Limb (tissue), 2 donors: ENCODE measurements at regions not wholly inside any gene's neighbourhood (a gene's known extent, or its start where the extent isn't known, plus 50 kb on each side); places are given as distances from the start of the nearest gene placed in this dataset.
A peak's percentile ranks its signal among the peaks of the same experiment; 100 is the strongest.

Experiments used
- DNase-seq, 2 donors: peaks; one replicate each; pipeline ENCODE4 v3.0.0-alpha.2; 2016; ENCODE audit errors: extremely low spot score in 2 of 2

DNA sequence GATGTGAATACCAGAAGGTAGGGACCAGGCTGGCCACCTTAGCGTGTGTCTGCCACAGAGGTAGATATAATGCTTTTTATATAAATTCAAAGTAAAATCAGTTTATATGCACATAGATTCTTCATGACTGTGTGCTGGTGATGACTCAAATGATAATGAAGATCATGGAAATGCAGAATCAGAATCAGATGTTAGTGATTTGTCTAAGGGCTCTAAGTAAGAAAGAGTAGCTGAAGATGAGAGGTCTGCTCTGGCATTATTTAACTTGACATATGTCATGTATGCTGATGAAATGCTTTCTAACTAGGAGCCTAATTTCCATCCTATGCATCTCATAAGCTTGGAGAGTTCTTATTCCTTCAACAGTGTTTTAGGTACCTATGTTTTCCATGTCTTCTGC lies 50.3 kb upstream of the DPH6 start:
- no peak for DNase-seq

DNA sequence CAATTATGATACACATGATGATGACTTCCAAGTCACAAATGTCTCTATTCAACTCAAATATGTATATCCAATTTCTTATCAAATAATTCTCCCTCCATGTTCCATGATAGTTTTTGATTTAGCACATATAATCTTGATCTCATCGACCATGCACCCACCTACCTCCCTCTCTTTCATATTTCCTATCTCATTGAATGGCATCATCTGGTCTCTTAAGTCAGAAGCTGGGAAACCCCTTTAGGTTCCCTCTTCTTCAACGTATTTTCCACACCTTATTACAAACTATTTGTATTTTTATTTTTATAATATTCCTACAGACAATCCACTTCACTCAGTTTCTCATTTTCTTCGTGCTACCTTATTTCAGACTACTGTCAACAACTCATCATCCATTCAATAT lies 56.9 kb upstream of the DPH6 start:
- DNase-seq, result no peak

GRCh38 chr15:35603301-35603700 lies 57.3 kb upstream of the DPH6 start:
- DNase-seq, result peak in 1 of 2 donors; percentile 52

DNA sequence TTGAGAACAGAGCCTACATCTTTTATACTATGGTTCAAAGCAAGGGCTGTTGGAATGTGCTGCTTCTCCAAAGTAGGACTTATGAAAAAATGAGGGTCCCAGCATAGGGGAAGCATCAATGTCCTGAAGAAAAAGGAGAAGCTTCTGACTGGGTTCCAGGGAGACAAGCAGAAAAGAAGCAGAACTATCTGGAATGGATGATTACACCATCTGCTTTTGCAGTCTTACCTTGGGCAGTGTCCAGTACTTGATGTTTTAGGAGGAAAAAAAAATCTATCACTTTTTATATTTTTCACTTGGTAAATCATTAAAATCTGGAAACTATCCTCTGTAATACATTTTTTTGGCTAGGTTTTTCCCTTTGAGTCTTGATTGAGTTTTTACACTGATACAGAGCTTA lies 57.9 kb upstream of the DPH6 start:
- peak in 1 of 2 donors; percentile 36 for DNase-seq

DNA sequence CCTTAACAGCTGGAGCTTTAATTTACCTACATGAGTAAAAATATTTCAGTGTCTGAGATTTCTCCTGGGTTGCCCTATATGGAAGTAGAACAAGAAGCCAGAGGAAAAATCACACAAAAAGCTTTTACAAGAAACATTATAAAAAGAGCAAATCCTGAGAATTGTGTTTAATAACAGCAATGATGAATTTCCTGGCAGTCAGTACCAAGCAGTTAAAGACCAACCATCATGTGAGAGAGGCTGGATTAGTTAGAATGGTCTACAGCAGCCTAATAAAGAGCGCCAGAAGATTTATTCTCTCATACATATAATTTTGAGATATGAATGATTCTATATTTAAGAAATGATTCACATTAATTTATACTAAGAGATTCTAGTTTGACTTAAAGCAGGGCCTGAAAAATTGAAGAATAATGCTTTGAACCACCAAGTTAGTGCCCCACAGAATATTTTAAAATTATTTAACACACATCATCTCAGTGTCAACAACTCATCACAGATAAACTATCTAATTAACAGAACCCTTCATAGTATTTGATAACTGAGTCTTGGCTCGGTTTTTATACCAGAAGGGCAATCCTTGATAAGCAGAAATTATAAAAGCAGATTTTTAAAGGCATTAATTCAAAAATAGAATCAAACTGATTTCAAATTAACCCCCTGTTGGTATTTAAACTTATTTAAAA lies 59.9 kb upstream of the DPH6 start:
- no peak for DNase-seq

GRCh38 chr15:35606450-35606779 lies 60.5 kb upstream of the DPH6 start:
- DNase-seq, result no peak

DNA sequence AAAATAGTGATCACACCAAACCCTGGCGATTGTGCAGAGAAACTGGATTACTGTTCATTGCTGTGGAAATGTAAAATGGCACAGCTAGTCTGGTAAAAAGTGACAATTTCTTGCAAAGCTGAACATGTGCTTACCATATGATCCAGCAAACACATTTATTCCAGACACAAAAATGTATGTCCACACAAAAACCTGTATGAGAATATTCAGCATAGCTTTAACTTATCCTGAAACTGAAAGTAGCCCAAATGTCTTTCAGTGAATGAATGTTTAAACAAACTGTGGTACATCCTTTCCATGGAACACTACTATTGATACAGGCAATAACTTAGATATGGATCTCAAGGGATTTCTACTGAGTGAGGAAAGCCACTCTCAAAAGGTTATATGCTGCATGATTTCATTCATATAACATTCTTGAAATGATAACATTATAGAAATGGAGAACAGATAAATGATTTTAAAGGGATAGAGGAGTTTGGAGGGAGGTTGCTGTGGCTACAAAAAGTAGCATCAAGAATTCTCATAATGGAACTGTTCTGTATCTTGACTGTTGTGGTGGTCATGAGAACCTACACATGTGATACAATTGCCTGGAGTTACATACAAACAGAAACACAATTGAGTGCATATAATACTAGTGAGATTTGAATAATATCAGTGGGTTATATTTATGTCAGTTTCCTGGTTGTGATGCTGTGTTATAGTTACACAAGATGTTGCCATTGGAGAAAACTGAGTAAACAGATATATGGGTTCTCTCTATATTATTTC lies 70.7 kb upstream of the DPH6 start:
- DNase-seq, result no peak

GRCh38 chr15:35618260-35619188 lies 72.6 kb upstream of the DPH6 start:
- DNase-seq, result no peak

DNA sequence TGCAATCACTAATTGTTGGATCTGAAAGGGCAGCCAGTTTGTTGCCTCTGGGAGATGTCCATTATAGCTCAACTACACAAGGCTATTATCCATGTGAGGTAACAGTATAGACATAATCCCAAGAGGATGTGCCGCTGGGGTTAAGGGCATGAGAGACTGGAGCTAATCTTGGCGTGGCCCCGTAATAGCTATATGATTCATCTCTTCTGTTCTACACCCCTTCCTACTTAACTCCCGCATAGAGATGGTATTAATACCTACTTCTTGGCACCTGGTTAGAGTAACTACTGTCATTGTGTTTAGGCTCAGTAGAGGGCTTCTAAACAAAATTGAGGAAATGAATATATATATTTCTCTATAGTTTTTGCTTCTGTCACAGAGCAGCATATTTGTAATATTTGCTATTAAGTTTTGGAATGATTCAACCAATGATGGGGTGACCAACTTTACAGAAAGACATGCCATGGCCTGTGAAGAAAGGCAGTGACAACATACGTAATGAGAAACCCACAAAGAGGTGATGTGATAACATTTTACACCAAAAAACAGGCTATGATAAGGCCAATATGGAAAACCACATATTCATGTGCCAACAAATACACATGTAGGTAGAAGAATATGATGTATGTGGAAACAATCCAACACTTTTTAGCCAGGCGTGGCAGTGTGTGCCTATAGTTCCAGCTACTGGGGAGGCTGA lies 76.8 kb upstream of the DPH6 start:
- DNase-seq, result no peak

- no peak for DNase-seq
Observed at GRCh38 chr15:35624881-35625280, 78.9 kb upstream of the DPH6 start.

GRCh38 chr15:35626571-35627318 lies 80.8 kb upstream of the DPH6 start:
- no peak for DNase-seq

DNA sequence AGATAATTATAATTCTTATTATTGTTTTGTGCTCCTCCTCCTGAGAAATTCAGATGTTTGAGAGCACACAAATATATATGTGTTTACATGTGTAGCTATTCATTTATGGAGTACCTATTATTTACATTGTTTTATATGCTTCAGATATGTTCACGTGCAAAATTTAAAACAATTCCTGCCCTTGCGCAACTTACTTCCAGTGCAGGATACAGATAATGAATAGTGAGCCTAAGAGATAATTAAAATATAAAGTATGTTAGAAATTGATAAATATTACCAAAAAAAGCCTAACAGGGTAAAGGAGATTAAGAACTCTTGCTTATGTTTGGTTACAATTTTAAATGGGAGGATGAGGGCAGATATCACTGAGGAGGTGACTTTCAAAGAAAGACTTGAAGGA lies 81.7 kb upstream of the DPH6 start:
- DNase-seq, result no peak

- DNase-seq, result no peak
Observed at GRCh38 chr15:35629766-35630165, 83.8 kb upstream of the DPH6 start.

DNA sequence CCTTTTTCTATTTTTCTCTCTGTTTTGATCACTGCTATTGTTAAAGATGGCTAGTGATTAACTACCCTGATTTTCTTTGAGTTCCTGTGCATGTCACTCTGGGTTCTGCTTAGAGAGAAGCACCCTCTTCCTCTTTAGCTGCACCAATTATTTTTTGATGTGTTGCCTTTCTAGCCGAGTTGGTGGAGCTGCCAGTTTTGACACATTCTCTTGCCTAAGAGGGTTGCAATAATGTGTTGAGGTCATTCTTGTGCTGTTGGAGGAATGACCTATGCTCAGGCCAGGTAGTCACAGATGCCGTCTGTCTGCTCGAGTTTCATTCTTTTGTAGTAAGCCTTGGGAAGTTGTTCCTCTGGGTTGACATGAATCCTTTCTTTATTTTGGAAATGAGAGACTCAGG lies 84.6 kb upstream of the DPH6 start:
- DNase-seq, result no peak

DNA sequence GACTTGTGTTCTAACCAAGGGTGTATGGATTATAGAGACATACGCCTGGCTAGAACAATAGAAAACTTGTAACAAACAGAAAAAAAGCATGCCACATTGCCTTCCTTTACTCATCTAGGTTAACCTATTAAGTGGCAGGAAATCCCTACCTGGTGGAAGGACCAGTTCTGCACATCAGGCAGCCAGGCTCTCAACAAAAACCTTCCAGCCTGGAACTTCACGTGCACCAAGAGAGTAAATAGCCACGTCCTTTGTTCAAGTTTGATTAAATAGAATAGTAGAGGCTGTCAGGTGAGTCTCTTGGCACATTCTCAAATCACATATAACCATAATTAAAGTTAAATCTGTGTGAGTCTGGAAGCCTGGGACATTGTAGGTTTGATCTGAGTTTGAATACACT lies 85.0 kb upstream of the DPH6 start:
- no peak for DNase-seq

GRCh38 chr15:35633677-35634076 lies 87.7 kb upstream of the DPH6 start:
- no peak for DNase-seq

GRCh38 chr15:35646790-35647189 lies 100.8 kb upstream of the DPH6 start:
- no peak for DNase-seq

DNA sequence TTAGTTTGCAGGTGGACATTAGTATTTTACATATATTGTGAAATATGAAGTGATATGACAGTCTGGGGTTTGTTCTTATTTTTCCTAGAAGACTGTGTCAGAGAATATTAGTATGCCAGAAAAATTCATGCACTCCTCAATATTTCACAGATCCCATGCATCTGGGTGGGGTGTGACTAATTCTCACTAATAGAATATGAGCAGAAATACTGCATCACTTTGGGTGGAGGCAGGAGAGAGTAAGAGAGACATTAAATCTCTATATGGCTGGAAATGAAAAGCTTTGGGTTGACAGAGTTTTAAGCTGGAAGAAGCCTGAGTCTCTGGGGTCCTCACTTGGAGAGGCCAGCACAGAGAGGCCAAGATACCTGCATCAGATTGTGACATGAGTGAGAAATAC lies 101.3 kb upstream of the DPH6 start:
- no peak for DNase-seq

GRCh38 chr15:35648941-35649340 lies 103.0 kb upstream of the DPH6 start:
- no peak for DNase-seq

GRCh38 chr15:35649575-35649974 lies 103.6 kb upstream of the DPH6 start:
- no peak for DNase-seq

GRCh38 chr15:35654332-35654731 lies 108.4 kb upstream of the DPH6 start:
- DNase-seq, result no peak
